WTC11 (cell line): ENCODE measurements at regions not wholly inside any gene's neighbourhood (a gene's known extent, or its start where the extent isn't known, plus 50 kb on each side); places are given as distances from the start of the nearest gene placed in this dataset.

Experiments used
- ATAC-seq: fragments of 200-7000 bp; cut with Tn5 transposase; 2 replicates; pipeline ENCODE4 v1.10.0; 2021; ENCODE audit warnings: mild to moderate bottlenecking, moderate library complexity
- CTCF ChIA-PET: fragments of 300-600 bp; sonication (Branson Sonifier 250); formaldehyde crosslinking; loops from one replicate; lab custom pipeline; 2021; ENCODE audit warnings: antibody characterized with exemption; lab: Charles Lee
- POLR2A ChIA-PET: fragments of 350-600 bp; sonication (Branson Sonifier 250); formaldehyde crosslinking; loops from one replicate; lab custom pipeline; 2021; ENCODE audit warnings: antibody characterized with exemption; lab: Charles Lee
- DNase-seq: peaks from one replicate; pipeline ENCODE4 v3.0.0; 2021; ENCODE audit warnings: low spot score
- H3K27ac Mint-ChIP-seq: 2 replicates; pipeline ENCODE4 v1.8.0; 2021; ENCODE audit warnings: mixed read lengths
- H3K27me3 Mint-ChIP-seq: 2 replicates; pipeline ENCODE4 v1.8.0; 2021; ENCODE audit warnings: low read depth, mild to moderate bottlenecking, moderate library complexity, mixed read lengths
- H3K36me3 Mint-ChIP-seq: 2 replicates; pipeline ENCODE4 v1.8.0; 2021; ENCODE audit warnings: mixed read lengths
- H3K4me1 Mint-ChIP-seq: 2 replicates; pipeline ENCODE4 v1.8.0; 2022; ENCODE audit warnings: mixed read lengths
- H3K4me3 Mint-ChIP-seq: 2 replicates; pipeline ENCODE4 v1.8.0; 2021; ENCODE audit warnings: mild to moderate bottlenecking, moderate library complexity, mixed read lengths
- H3K9me3 Mint-ChIP-seq: 2 replicates; pipeline ENCODE4 v1.8.0; 2021; ENCODE audit warnings: mixed read lengths
- CBFB ChIP-seq: sonication (generic); formaldehyde crosslinking; IDR thresholded peaks from 2 replicates; pipeline ENCODE4 v1.8.1; 2022; ENCODE audit warnings: mild to moderate bottlenecking, low read depth, missing genetic modification reagents
- CTCF ChIP-seq: fragments of 200-600 bp; IDR thresholded peaks from 2 replicates; pipeline ENCODE4 v1.8.0; 2022; ENCODE audit warnings: antibody characterized with exemption
- ETV6 ChIP-seq: sonication (generic); formaldehyde crosslinking; IDR thresholded peaks from 2 replicates; pipeline ENCODE4 v1.8.1; 2022; ENCODE audit warnings: mild to moderate bottlenecking, missing genetic modification reagents
- IRF1 ChIP-seq: sonication (generic); formaldehyde crosslinking; IDR thresholded peaks from 2 replicates; pipeline ENCODE4 v1.8.0; 2023; ENCODE audit warnings: missing genetic modification reagents
- IRF2 ChIP-seq: sonication (generic); formaldehyde crosslinking; IDR thresholded peaks from 2 replicates; pipeline ENCODE4 v1.8.0; 2022; ENCODE audit warnings: low read depth, missing genetic modification reagents, borderline replicate concordance
- NFATC4 ChIP-seq: fragments of 250-450 bp; sonication (Bioruptor Pico); IDR thresholded peaks from 2 replicates; pipeline ENCODE4 v1.9.0; 2021; ENCODE audit warnings: mild to moderate bottlenecking
- USF1 ChIP-seq: sonication (generic); formaldehyde crosslinking; IDR thresholded peaks from 2 replicates; pipeline ENCODE4 v1.8.0; 2022; ENCODE audit warnings: mild to moderate bottlenecking, missing genetic modification reagents
- ZMAT4 ChIP-seq: fragments of 250-450 bp; sonication (Bioruptor Pico); IDR thresholded peaks from 2 replicates; pipeline ENCODE4 v1.9.0; 2021; ENCODE audit warnings: mild to moderate bottlenecking
- ZNF121 ChIP-seq: sonication (generic); formaldehyde crosslinking; IDR thresholded peaks from 2 replicates; pipeline ENCODE4 v1.8.0; 2023; ENCODE audit warnings: missing genetic modification reagents
- TF ChIP-seq, protein P1 (sequence below): sonication (generic); formaldehyde crosslinking; IDR thresholded peaks from 2 replicates; pipeline ENCODE4 v1.8.1; 2023; ENCODE audit warnings: mild to moderate bottlenecking, missing genetic modification reagents, borderline replicate concordance
- TF ChIP-seq, protein P2 (sequence below): sonication (generic); formaldehyde crosslinking; IDR thresholded peaks from 2 replicates; pipeline ENCODE4 v1.8.1; 2023; ENCODE audit warnings: mild to moderate bottlenecking, missing genetic modification reagents
- TF ChIP-seq, protein P3 (sequence below): fragments of 250-450 bp; sonication (Bioruptor Pico); IDR thresholded peaks from 2 replicates; pipeline ENCODE4 v2.1.2; 2022; ENCODE audit warnings: mild to moderate bottlenecking, moderate library complexity
- TF ChIP-seq, protein P4 (sequence below): sonication (generic); formaldehyde crosslinking; IDR thresholded peaks from 2 replicates; pipeline ENCODE4 v1.8.1; 2022; ENCODE audit warnings: missing genetic modification reagents, borderline replicate concordance

GRCh38 chr9:107710953-107711352 is 221.4 kb upstream of the KLF4 start (continued):
- no peak for TF ChIP-seq ZMAT4 (CRISPR knock-in tag)
- TF ChIP-seq, protein P1, sequence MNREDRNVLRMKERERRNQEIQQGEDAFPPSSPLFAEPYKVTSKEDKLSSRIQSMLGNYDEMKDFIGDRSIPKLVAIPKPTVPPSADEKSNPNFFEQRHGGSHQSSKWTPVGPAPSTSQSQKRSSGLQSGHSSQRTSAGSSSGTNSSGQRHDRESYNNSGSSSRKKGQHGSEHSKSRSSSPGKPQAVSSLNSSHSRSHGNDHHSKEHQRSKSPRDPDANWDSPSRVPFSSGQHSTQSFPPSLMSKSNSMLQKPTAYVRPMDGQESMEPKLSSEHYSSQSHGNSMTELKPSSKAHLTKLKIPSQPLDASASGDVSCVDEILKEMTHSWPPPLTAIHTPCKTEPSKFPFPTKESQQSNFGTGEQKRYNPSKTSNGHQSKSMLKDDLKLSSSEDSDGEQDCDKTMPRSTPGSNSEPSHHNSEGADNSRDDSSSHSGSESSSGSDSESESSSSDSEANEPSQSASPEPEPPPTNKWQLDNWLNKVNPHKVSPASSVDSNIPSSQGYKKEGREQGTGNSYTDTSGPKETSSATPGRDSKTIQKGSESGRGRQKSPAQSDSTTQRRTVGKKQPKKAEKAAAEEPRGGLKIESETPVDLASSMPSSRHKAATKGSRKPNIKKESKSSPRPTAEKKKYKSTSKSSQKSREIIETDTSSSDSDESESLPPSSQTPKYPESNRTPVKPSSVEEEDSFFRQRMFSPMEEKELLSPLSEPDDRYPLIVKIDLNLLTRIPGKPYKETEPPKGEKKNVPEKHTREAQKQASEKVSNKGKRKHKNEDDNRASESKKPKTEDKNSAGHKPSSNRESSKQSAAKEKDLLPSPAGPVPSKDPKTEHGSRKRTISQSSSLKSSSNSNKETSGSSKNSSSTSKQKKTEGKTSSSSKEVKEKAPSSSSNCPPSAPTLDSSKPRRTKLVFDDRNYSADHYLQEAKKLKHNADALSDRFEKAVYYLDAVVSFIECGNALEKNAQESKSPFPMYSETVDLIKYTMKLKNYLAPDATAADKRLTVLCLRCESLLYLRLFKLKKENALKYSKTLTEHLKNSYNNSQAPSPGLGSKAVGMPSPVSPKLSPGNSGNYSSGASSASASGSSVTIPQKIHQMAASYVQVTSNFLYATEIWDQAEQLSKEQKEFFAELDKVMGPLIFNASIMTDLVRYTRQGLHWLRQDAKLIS, result no peak
- TF ChIP-seq, protein P2, sequence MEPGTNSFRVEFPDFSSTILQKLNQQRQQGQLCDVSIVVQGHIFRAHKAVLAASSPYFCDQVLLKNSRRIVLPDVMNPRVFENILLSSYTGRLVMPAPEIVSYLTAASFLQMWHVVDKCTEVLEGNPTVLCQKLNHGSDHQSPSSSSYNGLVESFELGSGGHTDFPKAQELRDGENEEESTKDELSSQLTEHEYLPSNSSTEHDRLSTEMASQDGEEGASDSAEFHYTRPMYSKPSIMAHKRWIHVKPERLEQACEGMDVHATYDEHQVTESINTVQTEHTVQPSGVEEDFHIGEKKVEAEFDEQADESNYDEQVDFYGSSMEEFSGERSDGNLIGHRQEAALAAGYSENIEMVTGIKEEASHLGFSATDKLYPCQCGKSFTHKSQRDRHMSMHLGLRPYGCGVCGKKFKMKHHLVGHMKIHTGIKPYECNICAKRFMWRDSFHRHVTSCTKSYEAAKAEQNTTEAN (CRISPR knock-in tag), result no peak
- TF ChIP-seq, protein P3, sequence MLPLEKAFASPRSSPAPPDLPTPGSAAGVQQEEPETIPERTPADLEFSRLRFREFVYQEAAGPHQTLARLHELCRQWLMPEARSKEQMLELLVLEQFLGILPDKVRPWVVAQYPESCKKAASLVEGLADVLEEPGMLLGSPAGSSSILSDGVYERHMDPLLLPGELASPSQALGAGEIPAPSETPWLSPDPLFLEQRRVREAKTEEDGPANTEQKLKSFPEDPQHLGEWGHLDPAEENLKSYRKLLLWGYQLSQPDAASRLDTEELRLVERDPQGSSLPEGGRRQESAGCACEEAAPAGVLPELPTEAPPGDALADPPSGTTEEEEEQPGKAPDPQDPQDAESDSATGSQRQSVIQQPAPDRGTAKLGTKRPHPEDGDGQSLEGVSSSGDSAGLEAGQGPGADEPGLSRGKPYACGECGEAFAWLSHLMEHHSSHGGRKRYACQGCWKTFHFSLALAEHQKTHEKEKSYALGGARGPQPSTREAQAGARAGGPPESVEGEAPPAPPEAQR, result no peak
- TF ChIP-seq NFATC4 (CRISPR knock-in tag), result no peak
- no peak for TF ChIP-seq ZNF121 (CRISPR knock-in tag)
- TF ChIP-seq IRF2, result no peak
- TF ChIP-seq USF1 (CRISPR knock-in tag), result no peak
- TF ChIP-seq IRF1 (CRISPR knock-in tag), result no peak
- TF ChIP-seq, protein P4, sequence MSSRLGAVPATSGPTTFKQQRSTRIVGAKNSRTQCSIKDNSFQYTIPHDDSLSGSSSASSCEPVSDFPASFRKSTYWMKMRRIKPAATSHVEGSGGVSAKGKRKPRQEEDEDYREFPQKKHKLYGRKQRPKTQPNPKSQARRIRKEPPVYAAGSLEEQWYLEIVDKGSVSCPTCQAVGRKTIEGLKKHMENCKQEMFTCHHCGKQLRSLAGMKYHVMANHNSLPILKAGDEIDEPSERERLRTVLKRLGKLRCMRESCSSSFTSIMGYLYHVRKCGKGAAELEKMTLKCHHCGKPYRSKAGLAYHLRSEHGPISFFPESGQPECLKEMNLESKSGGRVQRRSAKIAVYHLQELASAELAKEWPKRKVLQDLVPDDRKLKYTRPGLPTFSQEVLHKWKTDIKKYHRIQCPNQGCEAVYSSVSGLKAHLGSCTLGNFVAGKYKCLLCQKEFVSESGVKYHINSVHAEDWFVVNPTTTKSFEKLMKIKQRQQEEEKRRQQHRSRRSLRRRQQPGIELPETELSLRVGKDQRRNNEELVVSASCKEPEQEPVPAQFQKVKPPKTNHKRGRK, result no peak
- TF ChIP-seq, all 79 proteins: peak for 0

DNA sequence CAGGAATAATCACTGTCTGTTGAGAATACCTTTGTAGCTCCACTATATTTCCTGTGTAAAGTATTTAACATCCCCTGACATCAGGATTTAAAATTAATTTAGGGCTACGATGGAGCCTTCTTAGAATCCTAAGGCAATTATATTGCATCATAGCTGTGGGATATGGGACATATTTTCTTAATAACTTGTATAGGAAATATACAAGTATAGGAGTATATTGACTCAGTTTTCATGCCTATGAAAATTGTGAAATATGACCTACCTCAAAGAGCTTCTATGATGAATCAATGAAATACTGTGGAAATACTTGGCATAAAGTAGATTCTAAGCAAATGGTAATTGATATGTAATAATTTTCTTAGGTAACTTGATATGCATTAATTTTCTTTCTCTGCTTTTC is 221.0 kb upstream of the KLF4 start:
- H3K27ac Mint-ChIP-seq, result no peak overlapping the region
- POLR2A ChIA-PET, result no interaction called here
- H3K36me3 Mint-ChIP-seq, result no peaks in the 10 kb centered on the region
- DNase-seq (no peak), ATAC-seq (no peak)
- no peaks in the 10 kb centered on the region for H3K4me1 Mint-ChIP-seq
- no peaks in the 10 kb centered on the region for H3K27me3 Mint-ChIP-seq
- TF ChIP-seq CBFB (CRISPR knock-in tag) (no peak), CTCF (no peak), IRF2 (no peak), ETV6 (CRISPR knock-in tag) (no peak)
- H3K9me3 Mint-ChIP-seq, result peaks cover 3% of the 10 kb centered on the region; the same call in 1 of the 2 replicates
- H3K4me3 Mint-ChIP-seq, result no peak overlapping the region
- CTCF ChIA-PET, result no interaction called here
